ENCODE measurements at regions not wholly inside any gene's neighbourhood (a gene's known extent, or its start where the extent isn't known, plus 50 kb on each side); places are given as distances from the start of the nearest gene placed in this dataset.

DNA sequence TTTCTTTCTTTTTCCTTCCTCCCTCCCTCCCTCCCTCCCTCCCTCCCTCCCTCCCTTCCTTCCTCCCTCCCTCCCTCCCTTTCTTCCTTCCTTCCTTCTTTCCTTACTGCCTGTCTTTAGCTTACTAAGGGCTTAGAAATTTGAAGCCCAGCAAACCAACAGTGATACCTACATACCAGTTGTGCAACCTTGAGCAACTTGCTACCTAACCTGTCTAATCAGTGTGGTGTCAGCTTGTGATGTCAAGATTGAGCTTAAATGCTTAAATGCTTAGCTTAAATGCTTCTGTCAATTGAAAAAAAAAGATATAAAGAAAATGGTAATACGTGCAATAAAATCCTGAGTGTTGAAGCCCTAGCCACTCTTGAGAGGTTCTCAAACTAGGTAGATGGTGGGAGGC is 728.6 kb downstream of the TRIML1 start:
- H3K4me3 ChIP-seq (ENCODE audit: low read depth, low read length): no peak overlapping the region
- TF ChIP-seq, protein P1, sequence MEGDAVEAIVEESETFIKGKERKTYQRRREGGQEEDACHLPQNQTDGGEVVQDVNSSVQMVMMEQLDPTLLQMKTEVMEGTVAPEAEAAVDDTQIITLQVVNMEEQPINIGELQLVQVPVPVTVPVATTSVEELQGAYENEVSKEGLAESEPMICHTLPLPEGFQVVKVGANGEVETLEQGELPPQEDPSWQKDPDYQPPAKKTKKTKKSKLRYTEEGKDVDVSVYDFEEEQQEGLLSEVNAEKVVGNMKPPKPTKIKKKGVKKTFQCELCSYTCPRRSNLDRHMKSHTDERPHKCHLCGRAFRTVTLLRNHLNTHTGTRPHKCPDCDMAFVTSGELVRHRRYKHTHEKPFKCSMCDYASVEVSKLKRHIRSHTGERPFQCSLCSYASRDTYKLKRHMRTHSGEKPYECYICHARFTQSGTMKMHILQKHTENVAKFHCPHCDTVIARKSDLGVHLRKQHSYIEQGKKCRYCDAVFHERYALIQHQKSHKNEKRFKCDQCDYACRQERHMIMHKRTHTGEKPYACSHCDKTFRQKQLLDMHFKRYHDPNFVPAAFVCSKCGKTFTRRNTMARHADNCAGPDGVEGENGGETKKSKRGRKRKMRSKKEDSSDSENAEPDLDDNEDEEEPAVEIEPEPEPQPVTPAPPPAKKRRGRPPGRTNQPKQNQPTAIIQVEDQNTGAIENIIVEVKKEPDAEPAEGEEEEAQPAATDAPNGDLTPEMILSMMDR (IDR thresholded peaks at IDR 0.05; ENCODE audit: low read depth, low read length): no peak

DNA sequence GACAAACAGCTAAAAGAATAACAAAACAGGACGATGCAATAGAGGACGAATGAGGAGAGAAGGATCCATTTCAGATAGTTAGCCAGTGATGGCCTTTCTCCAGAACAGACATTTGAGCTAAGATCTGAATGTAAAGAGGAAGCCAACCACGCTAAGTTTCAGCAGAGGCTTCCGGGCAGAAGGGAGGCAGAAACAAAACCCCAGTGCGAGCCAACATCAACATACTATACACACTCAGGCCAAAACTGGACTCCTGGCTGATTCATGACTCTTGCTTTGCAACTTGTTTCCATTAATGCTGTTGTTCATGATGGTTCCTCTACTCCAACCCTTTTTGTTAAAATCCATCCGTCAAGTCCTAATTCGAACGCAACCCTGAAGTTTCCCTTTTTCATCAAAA is 730.3 kb downstream of the TRIML1 start:
- no peak overlapping the region for H3K4me3 ChIP-seq (ENCODE audit: low read depth, low read length)
- TF ChIP-seq, protein P1 (IDR thresholded peaks at IDR 0.05; ENCODE audit: low read depth, low read length): no peak

DNA sequence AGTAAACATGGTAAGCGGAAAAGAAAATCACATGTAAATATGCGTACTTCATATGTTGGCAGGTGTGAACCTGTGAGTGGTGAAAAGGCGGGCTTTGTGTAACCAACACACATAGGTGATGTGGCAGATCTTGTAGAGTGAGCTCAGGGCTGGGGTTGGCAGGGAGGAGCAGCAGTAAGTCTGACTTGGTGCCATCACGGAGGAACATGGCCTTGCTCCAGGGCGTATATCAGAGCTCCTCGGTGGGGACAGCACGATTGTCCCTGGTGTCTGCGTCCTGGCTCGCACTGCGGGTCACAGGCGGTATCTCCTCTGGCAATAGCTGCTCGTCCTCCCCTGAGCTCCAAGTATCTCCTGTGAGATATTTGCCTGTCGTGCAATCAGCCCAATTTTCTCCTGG is 733.6 kb downstream of the TRIML1 start:
- TF ChIP-seq, protein P1 (IDR thresholded peaks at IDR 0.05; ENCODE audit: low read depth, low read length): no peak

DNA sequence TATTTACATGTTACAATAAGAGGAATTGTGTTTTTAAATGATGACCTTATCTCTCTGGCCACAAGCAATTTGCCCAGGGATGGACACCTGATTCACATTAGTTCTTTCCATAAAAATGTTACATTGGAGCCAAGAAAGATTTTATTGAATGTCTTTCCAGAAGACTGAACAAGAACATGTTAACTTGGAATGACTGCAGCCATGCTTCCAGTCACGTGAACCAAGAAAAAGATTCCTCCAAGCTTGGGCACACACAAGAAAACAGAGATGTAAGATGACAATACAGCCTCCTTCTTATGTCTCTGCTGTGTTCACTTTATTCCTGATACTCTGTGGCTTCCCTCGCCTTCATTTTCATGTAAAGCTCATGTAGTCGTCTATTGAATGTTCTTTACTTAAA is 737.6 kb downstream of the TRIML1 start:
- TF ChIP-seq, protein P1 (IDR thresholded peaks at IDR 0.05; ENCODE audit: low read depth, low read length): no peak
- H3K4me3 ChIP-seq (ENCODE audit: low read depth, low read length): no peak overlapping the region

More for the DNA sequence above, 733.6 kb downstream of the TRIML1 start:
- no peak overlapping the region for H3K4me3 ChIP-seq (ENCODE audit: low read depth, low read length)

DNA sequence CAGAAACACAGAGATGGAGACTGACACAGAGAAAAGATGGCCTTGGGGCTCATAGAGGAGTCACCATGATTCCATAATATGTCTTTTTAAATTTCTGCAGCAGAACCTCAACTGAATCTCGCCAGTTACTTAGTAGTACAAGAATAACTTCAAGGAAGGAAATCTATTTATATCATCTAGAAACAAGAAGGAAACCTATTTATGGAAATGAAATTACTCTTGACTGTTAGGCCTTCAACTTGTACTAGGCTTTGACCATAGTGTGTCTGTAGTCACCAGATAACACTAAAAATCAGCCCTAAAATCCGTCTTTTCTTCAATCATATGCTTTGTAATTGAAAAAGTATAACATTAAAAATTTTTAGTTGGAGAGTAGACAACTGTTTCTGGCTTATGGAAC is 740.4 kb downstream of the TRIML1 start:
- TF ChIP-seq, protein P1 (IDR thresholded peaks at IDR 0.05; ENCODE audit: low read depth, low read length): no peak
- H3K4me3 ChIP-seq (ENCODE audit: low read depth, low read length): no peak overlapping the region

DNA sequence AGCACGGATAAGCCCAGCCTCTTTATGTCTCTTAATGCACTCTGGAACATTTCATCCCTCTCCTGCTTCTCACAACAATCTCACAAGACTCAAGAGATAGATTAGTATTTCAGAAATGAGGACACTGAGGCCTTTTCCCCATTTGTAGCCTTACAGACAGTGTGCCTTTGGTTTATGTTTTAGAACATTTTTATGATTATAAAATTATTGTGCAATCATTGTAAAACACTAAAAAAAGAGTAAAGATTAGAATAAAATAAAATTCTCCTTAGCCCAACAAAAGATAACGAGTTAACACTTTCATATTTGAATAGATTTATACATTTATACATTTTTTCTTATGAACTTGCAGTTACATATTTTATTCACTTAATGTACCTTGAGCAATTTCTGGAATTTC is 748.7 kb downstream of the TRIML1 start:
- TF ChIP-seq, protein P1 (IDR thresholded peaks at IDR 0.05; ENCODE audit: low read depth, low read length): no peak
- no peak overlapping the region for H3K4me3 ChIP-seq (ENCODE audit: low read depth, low read length)

DNA sequence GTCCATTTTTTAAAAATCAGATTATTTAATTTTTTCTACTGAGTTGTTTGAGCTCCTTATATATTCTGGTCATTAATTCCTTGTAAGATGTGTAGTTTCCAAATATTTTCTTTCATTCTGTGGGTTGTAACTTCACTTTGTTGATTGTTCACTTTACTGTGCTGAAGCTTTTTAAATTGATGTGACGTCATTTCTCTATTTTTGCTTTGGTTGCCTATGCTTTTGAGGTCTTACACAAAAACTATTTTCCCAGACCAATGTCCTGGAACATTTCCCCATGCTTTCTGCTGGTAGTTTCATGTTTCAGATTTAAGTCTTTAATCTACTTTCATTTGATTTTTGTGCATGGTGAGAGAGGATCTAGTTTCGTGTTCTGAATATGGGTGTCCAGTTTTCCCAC is 753.6 kb downstream of the TRIML1 start:
- TF ChIP-seq, protein P1 (IDR thresholded peaks at IDR 0.05; ENCODE audit: low read depth, low read length): no peak
- no peak overlapping the region for H3K4me3 ChIP-seq (ENCODE audit: low read depth, low read length)

Data from WI38 (cell line).